Upper lobe of left lung (tissue), 6 donors: ENCODE measurements at regions not wholly inside any gene's neighbourhood (a gene's known extent, or its start where the extent isn't known, plus 50 kb on each side); places are given as distances from the start of the nearest gene placed in this dataset.
A peak's percentile ranks its signal among the peaks of the same experiment; 100 is the strongest.
"Not testable (repeated sequence)": the region's sequence is repeated elsewhere in the genome, so short reads cannot be mapped to it uniquely, and the experiment has no call there.

Source experiments
- ATAC-seq, 2 donors: fragments of 200-7000 bp; cut with Tn5 transposase; one replicate each; pipeline ENCODE4 v1.9.1; 2022; ENCODE audit warnings: mild to moderate bottlenecking in 2 of 2, moderate library complexity in 2 of 2; ENCODE audit not compliant: low FRiP score in 2 of 2
- DNase-seq, 2 donors: peaks; one replicate each; pipeline ENCODE4 v3.0.0-alpha.2; 2019 to 2020
- H3K27ac ChIP-seq, 4 donors: fragments of 200-600 bp; sonication (generic); one replicate each; pipeline ENCODE4 v1.5.1; 2016 to 2019
- H3K27me3 ChIP-seq, 4 donors: fragments of 200-600 bp; sonication (generic); one replicate each; pipeline ENCODE4 v1.5.1; 2017 to 2019
- H3K36me3 ChIP-seq, 4 donors: fragments of 200-600 bp; sonication (generic); one replicate each; pipeline ENCODE4 v1.5.1; 2016 to 2019
- H3K4me1 ChIP-seq, 4 donors: fragments of 200-600 bp; sonication (generic); one replicate each; pipeline ENCODE4 v1.5.1; 2018 to 2019
- H3K4me3 ChIP-seq, 4 donors: fragments of 200-600 bp; sonication (generic); one replicate each; pipeline ENCODE4 v1.5.1; 2017 to 2019; ENCODE audit warnings: mild to moderate bottlenecking in 2 of 4, moderate library complexity in 1 of 4
- H3K9me3 ChIP-seq, 4 donors: fragments of 200-600 bp; sonication (generic); one replicate each; pipeline ENCODE4 v1.5.1; 2018 to 2019
- WGBS, 2 donors: methylation state at CpG; one replicate each; pipeline ENCODE4 v1.1.5; 2017 to 2018; 5-methylcytosine and 5-hydroxymethylcytosine counted together
- donor health status: DM: no; HTN: no; CAD: no; lungs with moderate emphysema.
- donor health status: DM: no; HTN: yes; CAD: no; lungs with severe emphysema.

DNA sequence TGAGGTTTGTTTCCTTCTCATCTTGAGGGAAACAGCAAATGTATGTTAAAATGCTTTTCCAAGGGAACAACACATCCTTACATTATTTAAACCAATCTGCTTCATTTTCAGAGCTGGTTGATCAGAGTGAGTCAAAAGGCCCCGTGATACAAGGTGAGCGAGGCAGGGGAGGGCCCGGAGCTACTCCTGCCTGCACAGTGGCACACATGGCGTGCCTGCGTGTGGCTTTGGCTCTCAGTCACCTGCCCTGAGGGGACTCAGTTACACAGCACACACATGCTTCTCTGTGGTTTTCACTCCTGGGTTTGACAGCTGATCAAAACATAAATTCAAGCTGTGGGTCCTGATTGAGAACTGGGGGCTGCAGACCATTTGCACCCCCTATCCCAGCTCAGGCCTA lies 105.3 kb downstream of the NSUN5 start:
- H3K36me3 ChIP-seq, H3K27me3 ChIP-seq, H3K4me1 ChIP-seq, H3K27ac ChIP-seq, H3K9me3 ChIP-seq, ATAC-seq, H3K4me3 ChIP-seq: not testable (repeated sequence)
- peak in 1 of 2 donors; percentile 22 for DNase-seq
- no CpG with 5 or more reads among the region's 5 CpGs for WGBS, 2 donors

DNA sequence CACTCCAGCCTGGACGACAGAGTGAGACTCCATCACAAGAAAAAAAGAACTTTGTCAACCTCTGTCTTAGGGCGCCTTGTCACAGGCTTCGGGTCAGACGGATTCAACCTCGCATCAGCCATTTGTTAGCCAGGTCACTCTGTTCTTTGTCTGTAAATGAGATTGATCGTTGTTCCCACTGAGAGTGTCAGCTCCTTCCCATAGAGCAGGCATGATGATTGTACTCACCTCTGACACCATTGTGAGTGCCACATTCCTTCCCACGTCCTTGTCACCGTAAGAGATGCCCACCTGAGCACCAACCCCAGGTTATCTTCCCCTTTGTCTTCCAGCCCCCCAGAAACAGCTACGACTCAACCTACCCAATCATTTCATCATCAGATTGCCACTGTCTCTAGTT lies 107.4 kb downstream of the NSUN5 start:
- H3K27ac ChIP-seq: peak overlapping the region in 1 of 4 donors; percentile 48
- 90 to 98% methylated on average over 7 to 8 of the region's 9 CpGs for WGBS, 2 donors
- not testable (repeated sequence) for H3K9me3 ChIP-seq, H3K36me3 ChIP-seq, ATAC-seq, H3K4me3 ChIP-seq, H3K4me1 ChIP-seq, H3K27me3 ChIP-seq
- peak in 1 of 2 donors; percentile 6 for DNase-seq

DNA sequence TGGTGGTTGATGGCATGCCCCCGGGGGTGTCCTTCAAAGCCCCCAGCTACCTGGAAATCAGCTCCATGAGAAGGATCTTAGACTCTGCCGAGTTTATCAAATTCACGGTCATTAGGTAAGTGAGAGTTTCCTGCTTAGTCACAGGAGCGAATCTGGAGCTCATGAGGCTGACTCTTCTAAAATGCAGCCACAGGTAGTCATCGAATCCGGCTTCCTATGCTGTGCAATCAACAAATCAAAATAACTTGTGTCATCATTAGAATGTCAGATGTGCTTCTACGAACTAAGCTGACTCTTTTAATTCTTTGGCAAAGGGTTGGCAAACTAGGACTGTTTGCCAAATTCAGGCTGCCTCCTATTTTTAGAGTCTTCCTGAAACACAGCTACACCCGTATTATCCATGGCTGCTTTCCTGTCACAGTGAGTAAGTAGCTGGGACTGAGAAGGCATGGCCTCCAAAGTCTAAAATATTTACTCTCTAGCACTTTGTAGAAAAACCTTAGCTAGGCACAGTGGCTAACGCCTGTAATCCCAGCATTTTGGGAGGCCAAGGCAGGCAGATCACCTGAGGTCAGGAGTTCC lies 108.0 kb downstream of the NSUN5 start:
- not testable (repeated sequence) for H3K27ac ChIP-seq, H3K36me3 ChIP-seq, H3K4me1 ChIP-seq, DNase-seq, H3K4me3 ChIP-seq, H3K9me3 ChIP-seq, ATAC-seq, H3K27me3 ChIP-seq
- WGBS, 2 donors: no CpG with 5 or more reads among the region's 9 CpGs

DNA sequence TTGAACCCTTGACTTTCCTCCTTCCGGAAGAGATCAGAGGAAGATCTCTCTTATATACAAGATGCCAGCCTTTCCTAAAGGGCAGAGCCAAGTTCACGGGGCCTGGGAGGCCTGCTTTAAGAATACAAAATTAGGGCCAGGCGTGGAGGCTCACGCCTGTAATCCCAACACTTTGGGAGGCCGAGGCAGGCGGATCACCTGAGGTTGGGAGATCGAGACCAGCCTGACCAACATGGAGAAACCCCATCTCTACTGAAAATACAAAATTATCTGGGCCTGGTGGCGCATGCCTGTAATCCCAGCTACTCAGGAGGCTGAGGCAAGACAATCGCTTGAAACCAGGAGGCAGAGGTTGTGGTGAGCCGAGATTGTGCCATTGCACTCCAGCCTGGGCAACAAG lies 108.2 kb upstream of the SPDYE9 start:
- H3K36me3 ChIP-seq, H3K4me3 ChIP-seq, DNase-seq, H3K27ac ChIP-seq, H3K9me3 ChIP-seq, ATAC-seq, H3K27me3 ChIP-seq, H3K4me1 ChIP-seq: not testable (repeated sequence)
- WGBS, 2 donors: 96 to 100% methylated on average over 6 to 7 of the region's 10 CpGs

DNA sequence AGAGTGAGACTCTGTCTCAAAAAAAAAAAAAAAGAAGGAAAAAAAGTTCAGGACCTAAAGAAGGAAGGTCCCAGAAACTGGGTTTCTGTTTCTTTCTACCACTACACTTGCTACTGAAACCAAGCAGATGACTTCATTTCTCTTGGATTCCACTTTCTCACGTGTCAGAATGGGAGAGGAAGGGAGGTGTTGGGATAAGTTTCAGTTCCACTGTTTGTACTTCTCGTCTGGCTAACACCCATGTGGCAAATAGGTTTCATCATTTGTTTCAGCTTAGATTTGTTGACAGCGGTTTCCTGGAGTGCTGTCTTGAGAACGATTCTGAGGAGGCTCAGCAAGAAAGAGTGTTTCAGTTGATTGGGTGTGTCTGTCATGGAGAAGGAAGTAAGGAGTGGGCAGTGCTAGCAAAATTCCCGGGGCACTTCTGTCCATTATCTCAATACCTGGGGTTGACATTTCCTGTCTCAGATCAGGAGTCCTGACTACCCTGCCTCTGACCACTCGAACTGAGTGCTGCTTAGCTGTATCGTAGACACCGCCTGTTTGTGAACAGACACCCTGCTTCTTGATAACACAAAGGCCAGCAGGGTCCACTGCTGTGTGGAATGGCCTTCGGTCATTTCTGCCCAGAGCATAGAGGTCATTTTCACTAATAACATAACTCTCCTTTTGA lies 104.8 kb upstream of the SPDYE9 start:
- not testable (repeated sequence) for H3K36me3 ChIP-seq, H3K27me3 ChIP-seq, H3K9me3 ChIP-seq, H3K4me1 ChIP-seq, H3K27ac ChIP-seq, H3K4me3 ChIP-seq
- DNase-seq (peak in 1 of 2 donors; percentile 20), ATAC-seq (peak; percentile 90 to 92)
- WGBS, 2 donors: 60% methylated on average over 2 of the region's 9 CpGs; no CpG with 5 or more reads in 1 of the 2 donors

DNA sequence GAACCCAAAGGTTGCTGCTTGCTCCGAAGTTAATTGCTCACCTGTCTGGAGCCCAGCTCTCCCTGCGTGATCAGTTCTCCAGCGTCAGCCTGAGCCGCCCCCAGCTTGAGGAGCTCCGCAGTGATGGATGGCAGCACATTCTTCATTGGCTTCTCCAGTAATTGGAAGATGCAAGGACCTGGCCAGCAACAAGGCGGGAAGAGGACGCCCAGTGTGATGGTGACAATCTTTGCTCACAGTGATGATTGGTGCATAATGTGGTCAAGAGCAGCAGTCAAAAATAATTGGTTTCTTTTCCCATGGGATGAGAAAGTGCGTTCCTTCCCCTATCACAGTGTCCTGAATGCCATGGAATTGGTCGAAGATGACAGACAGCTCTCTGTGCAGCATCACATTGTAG lies 102.4 kb upstream of the SPDYE9 start:
- not testable (repeated sequence) for H3K36me3 ChIP-seq, H3K9me3 ChIP-seq, ATAC-seq, H3K4me3 ChIP-seq, H3K27me3 ChIP-seq, H3K27ac ChIP-seq, DNase-seq, H3K4me1 ChIP-seq
- WGBS, 2 donors: 100% methylated on average over 4 of the region's 9 CpGs; no CpG with 5 or more reads in 1 of the 2 donors

GRCh38 chr7:73186589-73187309 lies 100.9 kb upstream of the SPDYE9 start:
- not testable (repeated sequence) for H3K4me1 ChIP-seq, ATAC-seq, DNase-seq, H3K4me3 ChIP-seq, H3K9me3 ChIP-seq, H3K27ac ChIP-seq, H3K27me3 ChIP-seq, H3K36me3 ChIP-seq
- WGBS, 2 donors: no CpG with 5 or more reads among the region's 14 CpGs

DNA sequence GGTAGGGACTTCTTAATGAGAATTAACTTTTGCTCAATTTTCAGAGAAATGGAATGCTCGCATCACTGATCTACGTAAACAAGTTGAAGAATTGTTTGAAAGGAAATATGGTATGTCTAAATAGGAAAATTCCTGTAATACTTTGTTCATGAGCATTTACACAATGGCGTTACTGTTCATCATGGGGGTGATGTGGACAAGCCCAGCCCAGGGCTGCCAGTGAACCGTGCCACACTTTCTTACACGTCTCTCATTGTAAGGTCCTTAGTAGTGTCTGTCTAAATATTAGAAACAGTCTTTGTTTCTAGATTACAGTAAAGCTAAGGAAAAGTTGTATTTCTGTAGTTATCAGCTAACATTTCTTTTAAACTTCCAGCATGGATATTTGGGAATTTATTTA lies 91.0 kb upstream of the SPDYE9 start:
- H3K36me3 ChIP-seq, ATAC-seq, H3K4me1 ChIP-seq, H3K27me3 ChIP-seq, H3K9me3 ChIP-seq, DNase-seq, H3K27ac ChIP-seq, H3K4me3 ChIP-seq: not testable (repeated sequence)
- WGBS, 2 donors: no CpG with 5 or more reads among the region's 5 CpGs

DNA sequence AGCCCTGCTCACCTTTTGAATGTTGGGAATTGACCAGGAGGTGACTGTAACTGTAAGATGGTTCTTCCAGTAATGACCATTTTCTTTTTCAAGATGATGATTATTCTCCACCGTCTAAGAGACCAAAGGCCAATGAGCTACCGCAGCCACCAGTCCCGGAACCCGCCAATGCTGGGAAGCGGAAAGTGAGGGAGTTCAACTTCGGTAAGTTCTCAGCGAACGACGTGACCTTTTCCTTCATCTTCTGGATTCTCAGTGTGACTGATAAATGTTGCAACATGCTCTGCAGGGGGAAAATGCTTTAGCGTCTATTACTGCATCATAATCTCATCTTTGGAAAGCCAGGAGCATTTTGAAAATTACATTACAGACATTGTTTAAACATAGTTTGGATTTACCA lies 89.5 kb upstream of the SPDYE9 start:
- H3K4me1 ChIP-seq, H3K36me3 ChIP-seq, ATAC-seq, H3K27me3 ChIP-seq, H3K27ac ChIP-seq, DNase-seq, H3K4me3 ChIP-seq, H3K9me3 ChIP-seq: not testable (repeated sequence)
- WGBS, 2 donors: no CpG with 5 or more reads among the region's 10 CpGs

DNA sequence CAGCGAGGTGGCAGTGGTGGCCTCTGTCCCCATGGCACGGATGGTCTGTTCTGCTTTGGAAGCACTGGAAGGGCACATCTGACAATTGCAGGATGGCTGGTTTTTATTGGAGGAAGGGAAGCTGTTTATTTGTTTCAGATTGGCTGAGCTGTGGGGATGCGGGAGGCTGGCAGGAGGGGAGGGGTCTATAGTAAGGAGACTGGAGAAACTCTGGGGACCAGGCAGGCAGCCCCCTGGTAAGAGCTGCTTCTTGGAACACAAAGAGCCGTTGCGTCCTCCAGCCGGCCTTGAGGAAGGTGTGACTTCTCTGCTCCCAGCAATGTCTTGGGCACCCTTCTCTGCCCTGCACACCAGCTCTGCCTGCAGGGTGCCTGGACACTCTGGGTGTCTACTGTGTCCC lies 85.1 kb upstream of the SPDYE9 start:
- WGBS, 2 donors: 94 to 96% methylated on average over 5 to 6 of the region's 6 CpGs

GRCh38 chr7:73170415-73170814 lies 84.6 kb upstream of the SPDYE9 start:
- 98% methylated on average over 5 of the region's 5 CpGs for WGBS, 2 donors
- H3K27me3 ChIP-seq, H3K27ac ChIP-seq, H3K36me3 ChIP-seq, DNase-seq, H3K9me3 ChIP-seq, H3K4me3 ChIP-seq, H3K4me1 ChIP-seq: not testable (repeated sequence)
- peak; percentile 9 to 65 for ATAC-seq

More for the DNA sequence above, 85.1 kb upstream of the SPDYE9 start:
- not testable (repeated sequence) for H3K4me1 ChIP-seq, H3K27ac ChIP-seq, H3K9me3 ChIP-seq, DNase-seq, H3K4me3 ChIP-seq, H3K27me3 ChIP-seq, H3K36me3 ChIP-seq
- peak in 1 of 2 donors; percentile 12 for ATAC-seq

GRCh38 chr7:73166152-73166551 lies 80.3 kb upstream of the SPDYE9 start:
- not testable (repeated sequence) for DNase-seq
- WGBS, 2 donors: no CpG with 5 or more reads among the region's 5 CpGs

DNA sequence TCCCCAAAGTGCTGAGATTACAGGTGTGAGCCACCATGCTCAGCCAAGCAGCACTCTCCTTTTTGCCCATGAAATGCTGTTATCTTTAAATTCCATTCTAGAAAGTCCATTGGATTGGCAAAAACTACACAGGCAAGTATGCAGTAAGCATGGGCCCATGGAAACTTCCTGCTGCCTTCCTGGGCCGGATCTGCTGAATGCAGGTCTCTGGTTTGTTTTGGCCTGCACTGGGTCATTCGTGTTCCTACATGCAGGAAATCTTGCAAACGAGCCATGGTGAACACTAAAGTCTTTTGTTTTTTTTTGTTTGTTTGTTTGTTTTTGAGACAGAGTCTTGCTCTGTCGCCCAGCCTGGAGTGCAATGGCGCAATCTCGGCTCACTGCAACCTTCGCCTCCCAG lies 76.8 kb upstream of the SPDYE9 start:
- not testable (repeated sequence) for H3K4me1 ChIP-seq, H3K4me3 ChIP-seq, H3K27ac ChIP-seq, H3K36me3 ChIP-seq, H3K27me3 ChIP-seq, H3K9me3 ChIP-seq, DNase-seq, ATAC-seq
- WGBS, 2 donors: no CpG with 5 or more reads among the region's 7 CpGs

More at GRCh38 chr7:73166152-73166551, 80.3 kb upstream of the SPDYE9 start:
- H3K27ac ChIP-seq, H3K4me3 ChIP-seq, H3K4me1 ChIP-seq, H3K36me3 ChIP-seq, H3K9me3 ChIP-seq, ATAC-seq, H3K27me3 ChIP-seq: not testable (repeated sequence)
